CD14-positive monocyte (primary cell): ENCODE measurements at regions not wholly inside any gene's neighbourhood (a gene's known extent, or its start where the extent isn't known, plus 50 kb on each side); places are given as distances from the start of the nearest gene placed in this dataset.

Source experiments
- DNase-seq, 3 donors: peaks; one replicate each; pipeline ENCODE4 v3.0.0-alpha.2; 2011 to 2022
- H2AFZ ChIP-seq: 2 replicates; pipeline ENCODE4 v1.6.0; 2012; ENCODE audit warnings: mild to moderate bottlenecking, low read depth, low read length, inconsistent platforms; ENCODE audit not compliant: insufficient read depth, poor library complexity, severe bottlenecking
- H3K27ac ChIP-seq, 2 donors: 1 replicate in 1 of 2; 2 replicates in 1 of 2; pipeline ENCODE4 v1.5.1; 2012 to 2013; ENCODE audit warnings: low read length in 2 of 2, control low read depth in 1 of 2, inconsistent platforms in 1 of 2, low read depth in 1 of 2, mild to moderate bottlenecking in 1 of 2
- H3K27me3 ChIP-seq, 2 donors: one replicate each; pipeline versions ENCODE4 v1.6.0 to v1.6.1; 2011 to 2013; ENCODE audit warnings: low read length in 2 of 2; ENCODE audit not compliant: control insufficient read depth in 2 of 2, insufficient read depth in 2 of 2
- H3K36me3 ChIP-seq, 2 donors: replicated peaks in 1 of 2; 1 replicate in 1 of 2; 2 replicates in 1 of 2; pipeline versions ENCODE4 v1.5.1 to v1.6.1; 2012 to 2013; ENCODE audit warnings: low read length in 2 of 2, control low read depth in 1 of 2, inconsistent platforms in 1 of 2, mild to moderate bottlenecking in 1 of 2; ENCODE audit not compliant: insufficient read depth in 2 of 2, control insufficient read depth in 1 of 2
- H3K4me1 ChIP-seq, 2 donors: 1 replicate in 1 of 2; 2 replicates in 1 of 2; pipeline versions ENCODE4 v1.5.1 to v1.6.1; 2012 to 2013; ENCODE audit warnings: low read length in 2 of 2, control low read depth in 1 of 2, inconsistent platforms in 1 of 2, mild to moderate bottlenecking in 1 of 2, moderate library complexity in 1 of 2; ENCODE audit not compliant: insufficient read depth in 2 of 2, control insufficient read depth in 1 of 2
- H3K4me2 ChIP-seq: replicated peaks from 2 replicates; pipeline ENCODE3; 2012; ENCODE audit warnings: low read length, moderate library complexity, mild to moderate bottlenecking; ENCODE audit not compliant: poor library complexity, severe bottlenecking; ENCODE audit errors: extremely low read depth
- H3K4me3 ChIP-seq, 3 experiments: fragments of 200-600 bp in 1 of 3; sonication (generic) in 1 of 3; replicated peaks in 1 of 3; 1 replicate in 2 of 3; 2 replicates in 1 of 3; pipeline ENCODE4 v1.5.1; 2011 to 2013; ENCODE audit warnings: low read length in 3 of 3, mild to moderate bottlenecking in 3 of 3, control low read depth in 2 of 3, low read depth in 2 of 3, inconsistent platforms in 1 of 3, moderate library complexity in 1 of 3
- H3K79me2 ChIP-seq: 2 replicates; pipeline ENCODE4 v1.6.0; 2012; ENCODE audit warnings: mild to moderate bottlenecking, control low read depth, inconsistent platforms, low read length, moderate library complexity; ENCODE audit not compliant: insufficient read depth
- H3K9ac ChIP-seq: 2 replicates; pipeline ENCODE4 v1.6.0; 2017; ENCODE audit warnings: low read length, mild to moderate bottlenecking; ENCODE audit not compliant: insufficient read depth, poor library complexity, severe bottlenecking
- H3K9me3 ChIP-seq, 2 donors: replicated peaks in 1 of 2; 1 replicate in 1 of 2; 2 replicates in 1 of 2; pipeline versions ENCODE4 v1.5.1 to v1.6.1; 2012 to 2013; ENCODE audit warnings: low read length in 2 of 2, control low read depth in 1 of 2; ENCODE audit not compliant: control insufficient read depth in 1 of 2, insufficient read depth in 1 of 2
- H4K20me1 ChIP-seq: 2 replicates; pipeline ENCODE4 v1.6.0; 2012; ENCODE audit warnings: mild to moderate bottlenecking, low read length, control low read depth, moderate library complexity; ENCODE audit not compliant: insufficient read depth
- H3K27ac Mint-ChIP-seq, 7 donors: one replicate each; pipeline ENCODE4 v1.8.0; 2020; ENCODE audit warnings: mild to moderate bottlenecking in 7 of 7, mixed read lengths in 7 of 7, moderate library complexity in 6 of 7, inconsistent platforms in 2 of 7
- H3K27me3 Mint-ChIP-seq, 3 donors: one replicate each; pipeline ENCODE4 v1.8.0; 2021 to 2022; ENCODE audit warnings: low read depth in 3 of 3, mild to moderate bottlenecking in 3 of 3, mixed read lengths in 3 of 3, moderate library complexity in 3 of 3, inconsistent platforms in 1 of 3
- H3K36me3 Mint-ChIP-seq, 2 donors: one replicate each; pipeline ENCODE4 v1.8.0; 2020; ENCODE audit warnings: mixed read lengths in 2 of 2, inconsistent platforms in 1 of 2, mild to moderate bottlenecking in 1 of 2
- H3K4me1 Mint-ChIP-seq: one replicate; pipeline ENCODE4 v1.8.0; 2020; ENCODE audit warnings: mild to moderate bottlenecking, mixed read lengths
- H3K4me3 Mint-ChIP-seq, 2 donors: one replicate each; pipeline ENCODE4 v1.8.0; 2020; ENCODE audit warnings: mild to moderate bottlenecking in 2 of 2, mixed read lengths in 2 of 2, moderate library complexity in 1 of 2
- H3K9me3 Mint-ChIP-seq, 7 donors: one replicate each; pipeline ENCODE4 v1.8.0; 2020 to 2022; ENCODE audit warnings: mixed read lengths in 7 of 7, mild to moderate bottlenecking in 6 of 7, moderate library complexity in 6 of 7, inconsistent platforms in 2 of 7
- WGBS: methylation state at CpG from one replicate; pipeline ENCODE4 v1.1.5; 2013; ENCODE audit warnings: missing lambda C conversion rate; ENCODE audit not compliant: insufficient coverage; 5-methylcytosine and 5-hydroxymethylcytosine counted together
- intact Hi-C, 2 donors: fragments of 100-400 bp; cut with micrococcal nuclease; formaldehyde crosslinking; loops; one replicate each; pipeline versions ENCODE4 v1.15.0 to v1.15.1; 2023
- TF ChIP-seq, protein P1 (sequence below): fragments of 200-600 bp; IDR thresholded peaks from one replicate; pipeline ENCODE4 v1.8.0; 2022; ENCODE audit warnings: antibody characterized with exemption, mild to moderate bottlenecking

GRCh38 chr11:70570693-70571395 lies 172.5 kb downstream of the CTTN start:
- no peak overlapping the region for H2AFZ ChIP-seq
- H3K4me3 ChIP-seq = no peak overlapping the region
- WGBS = 71% methylated on average over 8 of the region's 11 CpGs
- H3K27ac Mint-ChIP-seq = no peak overlapping the region
- peaks cover 16% of the 10 kb centered on the region for H3K4me1 Mint-ChIP-seq
- H3K4me3 Mint-ChIP-seq = no peak overlapping the region
- TF ChIP-seq, protein P1, sequence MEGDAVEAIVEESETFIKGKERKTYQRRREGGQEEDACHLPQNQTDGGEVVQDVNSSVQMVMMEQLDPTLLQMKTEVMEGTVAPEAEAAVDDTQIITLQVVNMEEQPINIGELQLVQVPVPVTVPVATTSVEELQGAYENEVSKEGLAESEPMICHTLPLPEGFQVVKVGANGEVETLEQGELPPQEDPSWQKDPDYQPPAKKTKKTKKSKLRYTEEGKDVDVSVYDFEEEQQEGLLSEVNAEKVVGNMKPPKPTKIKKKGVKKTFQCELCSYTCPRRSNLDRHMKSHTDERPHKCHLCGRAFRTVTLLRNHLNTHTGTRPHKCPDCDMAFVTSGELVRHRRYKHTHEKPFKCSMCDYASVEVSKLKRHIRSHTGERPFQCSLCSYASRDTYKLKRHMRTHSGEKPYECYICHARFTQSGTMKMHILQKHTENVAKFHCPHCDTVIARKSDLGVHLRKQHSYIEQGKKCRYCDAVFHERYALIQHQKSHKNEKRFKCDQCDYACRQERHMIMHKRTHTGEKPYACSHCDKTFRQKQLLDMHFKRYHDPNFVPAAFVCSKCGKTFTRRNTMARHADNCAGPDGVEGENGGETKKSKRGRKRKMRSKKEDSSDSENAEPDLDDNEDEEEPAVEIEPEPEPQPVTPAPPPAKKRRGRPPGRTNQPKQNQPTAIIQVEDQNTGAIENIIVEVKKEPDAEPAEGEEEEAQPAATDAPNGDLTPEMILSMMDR = no peak
- H3K9ac ChIP-seq = no peak overlapping the region
- peaks cover 11 to 15% (median 13%) of the 10 kb centered on the region in 3 donors for H3K27me3 Mint-ChIP-seq
- H3K27me3 ChIP-seq = peaks cover 0 to 7% of the 10 kb centered on the region in 2 donors
- no peaks in the 10 kb centered on the region for H3K36me3 ChIP-seq
- DNase-seq = no peak
- peaks cover 0 to 4% (median 0%) of the 10 kb centered on the region in 7 donors for H3K9me3 Mint-ChIP-seq
- H3K79me2 ChIP-seq = no peaks in the 10 kb centered on the region
- no peaks in the 10 kb centered on the region for H3K36me3 Mint-ChIP-seq
- no peaks in the 10 kb centered on the region for H4K20me1 ChIP-seq
- no peak overlapping the region for H3K4me2 ChIP-seq
- intact Hi-C loops = no loop called here
- H3K4me1 ChIP-seq = peaks cover 7 to 14% of the 10 kb centered on the region in 2 donors
- no peaks in the 10 kb centered on the region for H3K9me3 ChIP-seq
- no peak overlapping the region for H3K27ac ChIP-seq

DNA sequence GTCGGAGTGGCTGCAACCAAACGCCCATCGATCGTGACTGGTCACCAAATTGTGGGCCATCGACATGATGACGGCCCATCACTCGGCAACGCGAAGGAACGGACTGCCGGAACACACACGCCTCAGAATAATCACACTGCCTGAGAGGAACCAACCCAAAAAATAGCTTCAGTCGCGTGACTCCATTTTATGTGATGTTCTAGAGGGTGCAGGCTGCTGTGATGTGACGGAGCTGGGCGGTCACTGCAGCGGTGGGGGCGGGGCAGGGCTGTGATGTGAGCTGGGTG lies 174.6 kb downstream of the CTTN start:
- Mint-ChIP-seq H3K36me3 (no peaks in the 10 kb centered on the region), H3K4me1 (peaks cover 13% of the 10 kb centered on the region), H3K9me3 (peaks cover 0 to 6% (median 0%) of the 10 kb centered on the region in 7 donors), H3K27ac (no peak overlapping the region), H3K27me3 (peaks cover 3 to 17% (median 6%) of the 10 kb centered on the region in 3 donors), H3K4me3 (no peak overlapping the region)
- H3K9ac ChIP-seq = no peak overlapping the region
- H3K9me3 ChIP-seq = no peaks in the 10 kb centered on the region
- WGBS = 93% methylated on average over 11 of the region's 18 CpGs
- H3K27me3 ChIP-seq = no peaks in the 10 kb centered on the region
- no peak overlapping the region for H3K27ac ChIP-seq
- TF ChIP-seq, protein P1 = no peak
- H2AFZ ChIP-seq = no peak overlapping the region
- H3K79me2 ChIP-seq = no peaks in the 10 kb centered on the region
- H3K4me1 ChIP-seq = peaks cover 2 to 10% of the 10 kb centered on the region in 2 donors
- DNase-seq = no peak
- H4K20me1 ChIP-seq = no peaks in the 10 kb centered on the region
- no peak overlapping the region for H3K4me2 ChIP-seq
- no peak overlapping the region for H3K4me3 ChIP-seq
- intact Hi-C loops = no loop called here
- no peaks in the 10 kb centered on the region for H3K36me3 ChIP-seq
